Transverse colon (tissue), 3 donors: ENCODE measurements at regions not wholly inside any gene's neighbourhood (a gene's known extent, or its start where the extent isn't known, plus 50 kb on each side); places are given as distances from the start of the nearest gene placed in this dataset.

Experiments
- EP300 ChIP-seq: sonication (generic); formaldehyde crosslinking; IDR thresholded peaks from one replicate; pipeline ENCODE4 v1.6.1; 2017; ENCODE audit warnings: antibody characterized with exemption, low read depth
- TF ChIP-seq, protein P1 (sequence below), 5 experiments: fragments of 200-600 bp in 3 of 5; fragments of 450-650 bp in 2 of 5; sonication (generic) in 3 of 5; IDR thresholded peaks; 1 replicate in 2 of 5; 2 replicates in 3 of 5; pipeline ENCODE4 v1.5.1; 2016 to 2017; ENCODE audit warnings: antibody characterized with exemption in 5 of 5, inconsistent platforms in 3 of 5, mild to moderate bottlenecking in 2 of 5, moderate library complexity in 1 of 5

GRCh38 chr1:59151860-59152259 lies 145.0 kb upstream of the FGGY start:
- TF ChIP-seq, protein P1, sequence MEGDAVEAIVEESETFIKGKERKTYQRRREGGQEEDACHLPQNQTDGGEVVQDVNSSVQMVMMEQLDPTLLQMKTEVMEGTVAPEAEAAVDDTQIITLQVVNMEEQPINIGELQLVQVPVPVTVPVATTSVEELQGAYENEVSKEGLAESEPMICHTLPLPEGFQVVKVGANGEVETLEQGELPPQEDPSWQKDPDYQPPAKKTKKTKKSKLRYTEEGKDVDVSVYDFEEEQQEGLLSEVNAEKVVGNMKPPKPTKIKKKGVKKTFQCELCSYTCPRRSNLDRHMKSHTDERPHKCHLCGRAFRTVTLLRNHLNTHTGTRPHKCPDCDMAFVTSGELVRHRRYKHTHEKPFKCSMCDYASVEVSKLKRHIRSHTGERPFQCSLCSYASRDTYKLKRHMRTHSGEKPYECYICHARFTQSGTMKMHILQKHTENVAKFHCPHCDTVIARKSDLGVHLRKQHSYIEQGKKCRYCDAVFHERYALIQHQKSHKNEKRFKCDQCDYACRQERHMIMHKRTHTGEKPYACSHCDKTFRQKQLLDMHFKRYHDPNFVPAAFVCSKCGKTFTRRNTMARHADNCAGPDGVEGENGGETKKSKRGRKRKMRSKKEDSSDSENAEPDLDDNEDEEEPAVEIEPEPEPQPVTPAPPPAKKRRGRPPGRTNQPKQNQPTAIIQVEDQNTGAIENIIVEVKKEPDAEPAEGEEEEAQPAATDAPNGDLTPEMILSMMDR (IDR thresholded peaks at IDR 0.05): no peak
- TF ChIP-seq EP300: no peak
